ENCODE measurements at regions not wholly inside any gene's neighbourhood (a gene's known extent, or its start where the extent isn't known, plus 50 kb on each side); places are given as distances from the start of the nearest gene placed in this dataset.

DNA sequence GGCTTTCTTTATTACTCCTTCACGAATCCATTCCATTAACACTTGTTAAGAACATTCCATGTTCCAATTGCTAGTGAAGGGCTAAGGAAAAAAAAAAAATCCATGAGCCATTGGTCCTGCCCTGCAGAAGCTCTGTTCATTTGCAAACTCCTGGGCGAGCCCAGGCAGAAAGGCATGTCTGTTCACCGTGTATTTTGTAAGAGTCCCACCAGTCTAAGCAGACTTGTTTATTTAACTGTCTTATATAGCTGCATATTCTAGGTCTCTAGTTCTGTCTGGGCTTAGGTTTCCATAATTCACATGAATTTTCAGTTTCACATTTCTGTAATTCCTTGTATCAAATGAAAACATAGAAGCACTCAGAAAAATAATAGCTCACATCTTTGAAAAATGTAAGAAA, 97.4 kb upstream of the POU2AF2 start:
- no peak for DNase-seq (ENCODE audit: low read depth, low spot score)

DNA sequence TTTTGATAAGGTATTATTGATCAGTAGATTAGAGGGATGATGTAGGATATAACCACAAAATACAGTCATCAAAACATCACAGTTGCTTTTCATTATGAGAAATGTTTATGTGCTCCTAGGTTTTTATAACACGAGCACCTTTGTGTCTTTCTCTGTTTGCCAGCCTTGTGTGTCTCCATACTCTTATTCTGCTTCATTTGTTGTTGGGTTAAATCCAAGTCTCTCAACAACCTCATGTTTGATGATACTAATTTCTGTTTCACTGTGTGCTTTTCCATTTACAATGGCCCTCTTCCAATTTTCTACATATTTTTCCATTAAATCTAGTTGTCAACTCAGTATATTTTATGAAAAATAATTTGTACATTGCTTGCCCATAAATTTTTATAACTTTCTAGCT, 107.7 kb upstream of the POU2AF2 start:
- DNase-seq (ENCODE audit: low read depth, low spot score) = no peak

DNA sequence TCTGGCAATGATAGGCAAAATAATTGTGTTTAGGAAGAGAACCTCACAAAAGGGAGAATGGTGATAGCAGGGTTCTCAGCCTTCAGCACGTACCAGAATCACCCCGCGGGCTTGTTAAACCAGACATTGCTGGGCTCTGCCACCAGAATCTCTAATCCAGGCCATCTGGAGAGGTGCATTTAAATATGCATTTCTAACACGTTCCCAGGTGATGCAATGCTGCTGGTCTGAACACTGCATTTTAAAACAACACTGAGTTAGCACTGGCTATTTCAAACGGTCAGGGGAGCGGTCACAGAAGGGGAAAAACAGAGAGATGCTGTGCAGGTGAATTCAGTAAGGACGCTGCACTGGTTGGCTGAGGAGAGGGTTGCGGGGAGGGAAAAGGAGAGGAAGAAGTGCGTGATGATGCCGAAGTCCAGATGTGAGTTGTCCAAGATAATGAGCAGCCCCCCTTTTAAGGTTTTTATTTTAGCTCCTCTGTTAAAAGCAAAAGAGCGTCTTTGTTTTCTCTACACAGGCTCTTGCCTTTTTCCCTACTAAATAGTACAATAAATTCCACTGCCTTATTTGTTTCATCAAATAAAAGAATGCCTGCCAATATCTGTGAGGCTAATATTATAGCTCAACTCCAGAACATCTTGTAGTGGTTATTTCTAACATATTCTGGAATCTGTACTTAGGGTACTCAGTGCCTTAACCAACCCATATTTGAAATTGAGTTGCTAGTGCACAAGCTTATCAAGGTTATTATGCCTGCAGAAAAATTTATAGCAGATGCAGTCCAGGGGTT, 109.6 kb upstream of the POU2AF2 start:
- no peak for DNase-seq (ENCODE audit: low read depth, low spot score)

DNA sequence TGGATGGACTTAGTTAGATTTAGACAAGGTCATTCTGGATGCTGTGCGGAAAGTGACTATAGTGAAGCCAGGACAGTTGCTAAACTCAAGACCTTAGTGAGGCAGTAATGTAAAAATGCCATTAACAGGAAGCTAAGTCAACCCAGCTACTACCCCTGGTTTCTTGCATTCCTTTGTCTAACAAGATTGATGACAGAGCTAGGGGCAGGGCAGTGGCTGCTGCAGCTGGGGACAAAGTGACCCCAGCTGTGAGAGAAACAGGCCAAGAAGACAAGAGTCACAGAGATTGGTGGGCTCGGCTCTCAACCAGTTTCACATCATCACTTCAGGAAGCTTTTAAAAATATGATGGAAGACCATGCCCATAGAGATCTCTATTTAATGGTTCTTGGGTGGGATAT, 110.4 kb upstream of the POU2AF2 start:
- DNase-seq (ENCODE audit: low read depth, low spot score) = no peak

DNA sequence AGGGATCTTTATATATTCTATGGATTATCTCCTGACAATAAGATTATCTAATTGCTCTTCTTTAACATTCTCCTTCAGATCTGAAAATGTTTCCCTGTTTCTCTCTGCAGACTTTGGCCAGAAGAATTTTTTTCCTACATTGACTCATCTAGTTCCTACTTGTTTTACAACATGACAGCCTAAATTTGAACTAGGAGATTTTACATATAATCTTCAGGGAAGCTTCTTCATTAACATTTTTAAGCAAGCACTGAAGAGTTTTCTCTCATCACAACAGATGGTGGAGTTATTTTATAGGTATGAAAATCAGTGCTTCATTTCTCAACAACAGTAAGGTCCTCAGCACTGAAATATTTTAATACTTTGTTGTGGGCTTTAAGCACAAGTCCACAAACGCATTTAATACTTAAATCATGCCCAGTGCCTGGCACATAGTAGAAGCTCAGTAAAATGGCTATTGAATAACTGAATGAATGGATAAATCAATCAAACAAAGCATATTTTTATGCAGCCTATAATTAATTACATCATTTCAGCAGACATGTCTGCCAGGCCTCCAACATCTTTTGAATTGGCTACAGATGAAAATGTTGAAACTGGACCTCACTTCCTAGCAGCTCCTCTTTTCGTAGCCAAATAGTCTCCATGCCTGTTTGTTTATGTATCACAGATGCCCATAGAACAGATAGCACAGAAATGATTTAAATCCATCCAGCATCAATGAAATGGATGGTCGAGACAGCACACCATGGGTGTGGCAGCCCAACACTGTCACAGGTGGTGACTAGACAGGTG, 117.3 kb upstream of the POU2AF2 start:
- DNase-seq (ENCODE audit: low read depth, low spot score) = no peak

DNA sequence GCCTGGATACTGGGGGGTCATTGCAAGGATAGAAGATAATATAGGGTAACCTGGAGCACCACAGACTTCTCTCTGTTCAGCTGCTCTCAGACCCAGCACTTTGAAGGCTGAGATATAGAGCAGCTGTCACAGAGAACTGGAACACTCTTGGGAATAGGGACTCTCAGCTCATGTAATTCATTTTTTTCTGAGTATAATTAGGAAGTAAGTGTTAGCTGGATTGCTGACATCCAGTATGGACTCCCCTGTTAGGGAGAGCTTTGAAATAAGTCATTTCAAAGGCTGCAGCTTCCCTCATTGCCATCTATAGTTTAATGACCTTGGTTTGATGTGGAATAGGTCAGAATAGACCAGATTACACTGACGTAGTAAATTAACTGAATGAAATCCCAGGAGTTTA, 120.8 kb upstream of the POU2AF2 start:
- DNase-seq (ENCODE audit: low read depth, low spot score) = no peak

DNA sequence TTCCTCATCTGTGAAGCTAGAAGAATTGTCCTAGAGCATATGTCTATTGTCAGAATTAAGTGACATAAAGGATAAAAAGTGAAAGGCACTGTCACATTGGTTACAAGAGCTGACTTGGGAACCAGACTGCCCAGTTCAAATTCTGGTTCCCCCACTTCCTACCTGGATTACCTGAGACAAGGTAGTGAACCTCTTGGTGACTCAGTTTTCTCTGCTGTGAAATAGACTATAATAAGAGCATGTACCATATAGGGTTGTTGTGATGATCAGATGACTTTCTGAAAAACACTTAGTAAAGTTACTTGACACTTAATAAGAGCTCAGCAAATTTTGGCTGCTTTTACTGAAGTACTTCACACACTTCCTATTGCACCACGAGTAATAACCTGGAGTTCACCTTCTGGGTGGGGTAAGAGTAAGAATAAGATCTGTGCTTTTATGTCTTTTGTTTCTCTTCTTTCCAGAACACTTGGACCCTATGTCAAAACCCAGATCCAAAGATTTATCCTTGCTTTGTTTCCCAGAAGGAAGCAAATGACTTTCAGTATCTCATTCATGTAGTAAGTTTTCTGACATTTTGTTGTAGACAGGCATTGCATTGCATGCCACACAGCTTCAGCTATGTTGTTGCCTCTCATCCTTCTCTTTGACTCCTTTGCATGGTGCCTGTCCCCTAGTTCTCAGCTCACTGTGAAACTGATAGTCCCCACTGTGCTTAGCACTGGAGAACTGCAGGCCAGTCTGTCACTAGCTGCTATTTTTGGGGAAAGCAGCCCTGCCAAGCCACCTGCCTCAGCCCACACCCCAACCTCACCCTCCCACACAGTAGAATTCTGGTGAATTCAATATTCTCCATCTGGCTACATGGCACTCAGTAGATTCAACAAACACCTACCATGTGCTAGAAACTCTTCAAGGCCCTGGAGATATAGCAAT, 121.8 kb upstream of the POU2AF2 start:
- DNase-seq (ENCODE audit: low read depth, low spot score) = no peak

DNA sequence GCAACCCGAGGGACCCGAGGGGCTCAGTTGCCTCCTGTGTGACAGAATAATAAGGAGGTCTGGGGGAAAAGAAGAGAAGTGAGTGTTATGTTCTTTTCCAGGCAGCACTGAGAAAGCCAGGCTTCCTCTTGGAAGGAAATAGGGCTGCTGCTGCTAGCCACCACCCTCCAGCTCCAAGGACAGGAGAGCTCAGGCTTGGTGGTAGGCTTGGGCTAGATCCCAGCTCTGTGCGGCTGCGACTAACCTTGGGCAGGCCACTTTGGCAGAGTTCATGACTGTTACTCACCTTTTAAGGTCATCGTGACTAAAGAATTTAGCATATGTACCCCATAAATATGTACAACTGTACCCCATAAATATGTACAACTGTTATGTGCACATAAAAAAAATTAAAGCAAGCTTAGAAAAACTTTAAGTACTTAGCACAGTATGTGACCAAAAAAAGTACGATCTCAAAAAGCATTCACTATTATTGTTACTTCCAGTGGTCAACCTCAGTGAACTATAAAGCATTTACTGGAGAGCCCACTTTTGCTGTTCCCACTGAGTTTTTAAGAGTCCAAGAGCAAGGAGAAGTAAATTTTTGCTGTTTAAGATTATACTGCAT, 124.7 kb upstream of the POU2AF2 start:
- DNase-seq (ENCODE audit: low read depth, low spot score) = no peak

DNA sequence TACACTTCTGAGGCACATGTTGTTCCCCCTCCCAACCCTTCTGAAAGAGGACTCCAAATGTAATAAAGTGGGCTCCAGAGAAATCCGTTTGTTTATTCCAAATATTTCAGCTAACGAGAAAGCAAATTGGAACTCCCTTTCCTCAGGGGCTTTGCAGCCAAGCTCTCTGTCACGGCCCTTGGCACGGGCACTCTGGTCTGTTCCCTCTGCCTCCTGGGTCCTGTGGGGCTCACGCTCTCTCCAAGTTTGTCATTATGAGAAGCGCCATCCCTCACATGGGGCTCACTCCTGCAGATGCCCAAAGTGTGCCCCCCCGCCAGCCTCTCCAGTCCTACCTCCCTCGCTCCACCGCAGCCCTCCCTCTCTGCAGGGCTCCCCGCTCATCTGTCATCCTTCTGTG, 125.4 kb upstream of the POU2AF2 start:
- DNase-seq (ENCODE audit: low read depth, low spot score) = no peak

DNA sequence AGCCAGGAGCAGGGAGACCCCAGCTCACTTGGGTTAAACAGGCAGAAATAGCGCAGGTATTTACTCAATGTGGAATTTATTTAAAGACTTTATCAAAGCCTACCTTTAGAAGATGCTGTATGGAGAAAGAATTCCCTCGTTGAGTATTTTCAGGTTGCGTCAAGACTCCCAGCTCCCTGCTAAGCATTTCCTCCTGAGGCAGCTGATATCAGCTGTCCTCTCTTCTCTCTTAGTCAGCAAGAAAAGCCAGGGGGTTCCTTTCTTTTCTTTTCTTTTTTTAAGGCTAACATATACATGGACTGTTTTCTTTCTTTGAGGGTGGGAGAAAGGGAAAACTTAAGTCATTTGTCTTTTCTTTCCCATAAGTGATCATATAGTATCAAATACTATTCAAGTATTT, 125.8 kb upstream of the POU2AF2 start:
- no peak for DNase-seq (ENCODE audit: low read depth, low spot score)

DNA sequence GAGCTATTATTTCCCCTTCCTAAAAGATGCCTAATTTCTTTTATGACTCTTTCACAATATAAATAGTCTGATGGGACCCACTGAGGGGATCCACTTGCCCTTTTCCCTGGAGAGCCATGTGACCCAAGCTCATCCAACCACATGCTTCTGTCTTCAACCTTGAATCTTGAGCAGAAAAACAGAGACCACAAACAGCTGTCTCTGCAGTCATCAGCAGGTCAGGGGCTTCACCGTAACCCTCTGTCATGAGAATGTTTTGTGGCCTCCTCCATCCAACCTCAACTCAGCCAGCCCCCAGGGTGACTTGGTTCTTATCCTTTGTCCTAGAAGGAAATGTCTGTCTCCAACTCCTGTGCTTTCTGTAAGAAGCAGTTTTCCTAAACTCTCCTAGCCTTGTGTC, 129.6 kb upstream of the POU2AF2 start:
- DNase-seq (ENCODE audit: low read depth, low spot score) = no peak

DNA sequence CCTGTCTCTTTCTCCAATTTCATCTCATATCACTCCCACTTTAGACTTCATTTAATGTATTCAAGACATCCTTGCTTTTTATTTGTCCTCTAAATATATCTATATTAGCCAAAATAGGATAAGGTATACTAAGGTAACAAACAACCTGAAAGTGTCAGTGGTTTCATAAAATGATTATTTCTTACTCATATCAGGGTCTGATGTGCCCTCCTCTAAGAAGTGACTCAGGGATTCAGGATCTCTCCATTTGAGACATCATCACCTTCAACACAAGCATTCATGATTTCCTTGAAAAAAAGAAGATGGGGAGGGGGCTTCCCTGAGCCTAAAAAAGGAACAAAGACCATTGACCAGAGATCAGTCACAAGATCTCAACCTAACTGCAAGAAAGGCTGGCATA, 131.4 kb upstream of the POU2AF2 start:
- DNase-seq (ENCODE audit: low read depth, low spot score) = no peak

DNA sequence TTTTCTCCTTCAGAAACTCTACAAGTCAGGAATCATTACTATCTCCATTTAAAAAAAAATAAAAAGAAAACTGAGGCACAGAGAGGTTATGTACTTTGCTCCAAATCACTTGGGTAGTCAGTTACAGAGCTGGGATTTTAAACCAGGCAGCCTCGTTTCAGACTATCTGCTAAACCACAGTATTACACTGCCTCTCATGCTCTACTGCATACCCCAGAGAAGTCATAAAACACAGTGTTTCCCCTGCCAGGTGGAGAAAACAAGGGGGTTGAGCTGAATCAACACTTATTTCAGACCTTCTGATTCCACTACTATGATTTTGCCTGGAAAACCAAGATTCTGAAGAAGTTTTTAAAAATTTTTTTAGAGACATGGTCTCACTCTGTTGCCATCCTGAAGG, 132.9 kb upstream of the POU2AF2 start:
- DNase-seq (ENCODE audit: low read depth, low spot score) = no peak

DNA sequence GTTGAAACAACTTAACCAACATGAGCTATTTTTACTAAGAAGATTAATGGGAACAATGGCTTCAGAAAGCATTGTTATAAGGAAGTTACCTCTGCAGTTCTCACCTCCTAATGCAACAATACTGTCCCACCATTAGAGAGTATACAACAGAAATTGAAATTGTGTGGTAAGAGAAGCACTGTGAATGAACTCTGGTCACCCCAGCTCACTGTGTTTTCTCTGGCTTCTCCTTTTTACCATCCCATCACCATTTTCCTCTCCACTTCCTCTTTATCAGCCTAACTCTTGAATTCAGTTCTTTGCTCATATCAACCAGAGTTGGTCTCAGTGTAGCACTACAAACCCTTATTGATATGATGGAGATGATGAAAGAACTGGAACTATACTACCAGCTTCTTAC, 138.0 kb upstream of the POU2AF2 start:
- no peak for DNase-seq (ENCODE audit: low read depth, low spot score)

DNA sequence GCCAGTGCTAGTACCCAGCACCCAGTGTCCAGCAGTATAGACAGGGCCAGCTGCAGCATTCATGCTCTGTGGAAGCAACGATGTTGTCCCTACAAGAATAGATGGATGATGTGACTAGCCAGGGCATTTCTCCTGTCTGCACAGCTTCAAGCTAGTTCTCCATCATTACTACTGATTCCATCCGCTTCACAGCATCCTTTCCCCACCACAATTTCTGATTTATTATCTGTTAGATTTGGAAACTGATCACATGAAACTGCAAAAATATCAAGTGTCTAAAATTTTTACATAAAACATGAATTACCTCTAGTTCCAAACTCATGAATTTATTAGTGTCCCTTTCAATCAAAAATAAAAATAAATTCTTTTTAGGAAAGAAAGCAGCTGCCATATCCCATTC, 138.9 kb upstream of the POU2AF2 start:
- DNase-seq (ENCODE audit: low read depth, low spot score) = no peak

DNA sequence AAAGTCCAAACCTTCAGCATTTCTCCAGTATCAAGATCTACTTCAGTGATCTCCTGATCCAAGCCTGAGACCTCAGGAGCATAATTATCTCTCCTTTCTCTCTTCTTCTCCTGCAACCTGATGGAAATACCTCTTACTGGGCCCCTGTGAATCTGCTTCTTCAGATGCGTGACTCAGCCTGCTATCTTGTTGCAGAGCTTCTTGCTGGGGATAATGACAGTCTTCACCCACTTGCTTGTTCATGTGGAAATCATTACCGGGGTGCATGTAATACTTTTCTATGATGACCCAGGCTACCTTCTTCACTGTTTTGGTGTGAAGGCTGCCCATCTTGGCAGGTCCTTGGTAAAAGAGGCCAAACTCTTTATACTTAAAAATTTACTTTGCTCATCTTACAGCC, 140.0 kb upstream of the POU2AF2 start:
- DNase-seq (ENCODE audit: low read depth, low spot score) = no peak

DNA sequence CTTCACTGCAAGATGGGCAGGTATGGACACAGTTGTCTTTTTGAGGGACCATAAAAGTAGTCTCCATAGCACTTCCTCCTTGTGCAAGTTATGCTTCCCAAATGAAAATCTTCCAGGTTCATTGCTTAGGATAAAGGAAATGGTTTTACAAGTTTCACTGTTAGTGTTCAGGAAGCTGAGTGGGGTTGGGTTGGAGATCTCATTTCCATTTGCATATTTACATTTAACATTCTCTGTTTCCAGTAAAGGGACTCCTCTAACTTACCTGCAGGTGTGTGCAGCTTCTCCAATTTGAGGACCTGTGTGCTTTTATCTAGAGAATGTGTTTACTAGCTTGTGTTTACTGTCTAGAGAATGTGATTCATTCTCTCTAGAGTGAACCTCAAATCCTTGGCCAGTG, 141.3 kb upstream of the POU2AF2 start:
- no peak for DNase-seq (ENCODE audit: low read depth, low spot score)

DNA sequence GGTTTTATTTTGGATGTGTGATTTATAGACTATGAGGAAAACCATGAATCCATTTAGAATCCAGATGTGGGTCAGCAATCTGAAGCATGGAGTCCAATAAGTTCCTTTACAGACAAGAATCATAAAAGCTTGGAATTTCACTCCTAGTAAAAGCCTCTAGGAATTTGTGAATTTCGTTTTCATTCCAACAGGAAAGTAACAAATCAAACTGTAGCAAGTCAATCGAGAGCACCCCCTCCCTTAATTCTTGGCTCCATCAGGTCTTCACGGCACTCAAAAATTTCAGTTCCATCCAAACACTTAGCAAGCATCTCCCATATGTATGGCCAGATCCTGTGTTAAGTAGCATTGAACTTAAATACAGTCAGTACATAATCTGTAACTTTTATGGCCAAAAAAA, 143.6 kb upstream of the POU2AF2 start:
- DNase-seq (ENCODE audit: low read depth, low spot score) = no peak

DNA sequence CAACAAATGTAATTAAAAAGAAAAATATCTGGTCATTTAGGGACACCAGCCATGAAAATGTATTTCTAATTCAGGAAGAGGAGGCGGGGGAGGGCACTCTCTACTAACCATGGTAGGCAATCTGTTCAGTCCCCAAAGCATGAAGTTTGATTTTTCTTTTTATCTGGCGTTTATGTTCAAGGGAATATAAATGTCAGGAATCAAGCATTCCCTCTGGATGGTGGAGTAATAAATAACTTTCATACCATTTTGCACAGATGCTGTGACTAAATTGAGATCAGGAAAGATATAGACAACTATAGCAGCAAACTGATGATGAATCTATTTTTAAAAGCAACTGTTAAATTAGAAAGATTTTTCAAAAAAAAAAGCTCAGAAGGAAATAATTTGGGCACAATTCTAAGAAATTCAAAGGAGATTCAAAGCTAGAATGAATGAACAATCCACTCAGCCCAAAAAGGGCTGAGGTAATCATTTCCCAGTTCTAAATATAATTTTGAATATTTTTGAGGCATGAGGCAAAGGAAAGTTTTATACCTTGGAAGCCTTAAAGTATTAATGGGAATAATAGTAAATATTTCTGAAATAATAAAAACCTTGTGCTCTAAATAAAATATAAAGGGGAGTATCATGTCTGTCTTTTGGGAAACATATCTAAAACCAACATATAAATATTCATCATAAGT, 146.4 kb upstream of the POU2AF2 start:
- DNase-seq (ENCODE audit: low read depth, low spot score) = no peak

DNA sequence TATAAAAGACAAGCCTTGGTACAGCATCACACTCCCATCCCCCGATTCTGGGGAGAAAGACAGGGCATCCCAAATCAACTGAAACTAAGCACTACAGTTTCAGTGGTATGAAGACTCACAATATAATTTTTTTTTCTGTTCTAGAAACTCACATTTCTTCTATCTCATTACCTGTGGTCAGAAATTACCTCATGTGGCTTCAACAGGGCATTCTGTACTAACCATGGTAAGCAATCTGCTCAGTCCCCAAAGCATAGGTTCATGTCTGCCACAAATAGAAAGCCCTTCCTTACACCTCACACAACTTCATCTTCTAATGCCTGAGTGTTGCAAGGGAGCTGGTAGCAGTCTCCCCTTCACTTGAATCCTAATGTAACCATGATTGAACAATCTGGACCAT, 147.4 kb upstream of the POU2AF2 start:
- no peak for DNase-seq (ENCODE audit: low read depth, low spot score)

DNA sequence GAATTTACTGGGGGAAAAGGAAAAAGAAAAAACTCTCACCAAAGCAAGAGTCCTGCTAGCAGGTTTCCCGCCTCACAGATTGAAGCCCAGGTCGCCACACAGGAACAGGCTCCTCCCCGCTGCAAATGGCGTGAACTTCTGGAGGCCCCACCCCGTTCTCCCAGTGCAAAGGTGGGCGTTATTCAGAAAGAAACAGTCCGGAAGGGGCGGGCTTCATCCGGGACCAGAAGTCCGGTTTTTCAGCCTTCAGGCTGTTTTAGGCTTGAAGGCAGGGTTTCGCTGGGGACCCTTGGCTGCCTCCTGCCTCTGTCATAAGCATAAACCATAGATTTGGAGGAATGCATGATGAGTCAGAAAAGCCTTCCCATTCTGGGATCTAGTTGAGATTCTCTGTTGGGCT, 148.3 kb upstream of the POU2AF2 start:
- peak; percentile 3 for DNase-seq (ENCODE audit: low read depth, low spot score)
